GM18867 (cell line): ENCODE measurements at regions not wholly inside any gene's neighbourhood (a gene's known extent, or its start where the extent isn't known, plus 50 kb on each side); places are given as distances from the start of the nearest gene placed in this dataset.

ENCODE experiments used
- ATAC-seq: cut with Tn5 transposase; IDR thresholded peaks from one replicate; pipeline ENCODE4 v1.9.1; 2021; ENCODE audit warnings: mild to moderate bottlenecking, moderate library complexity; ENCODE audit not compliant: unreplicated experiment

GRCh38 chr7:46165276-46165675 lies 244.2 kb upstream of the IGFBP3 start:
- no peak for ATAC-seq

GRCh38 chr7:46164629-46165028 lies 243.6 kb upstream of the IGFBP3 start:
- no peak for ATAC-seq

- ATAC-seq: no peak
Measured at GRCh38 chr7:46163246-46163645, 242.2 kb upstream of the IGFBP3 start.

GRCh38 chr7:46162609-46163008 lies 241.5 kb upstream of the IGFBP3 start:
- no peak for ATAC-seq

- no peak for ATAC-seq
Measured at GRCh38 chr7:46160861-46161260, 239.8 kb upstream of the IGFBP3 start.

- ATAC-seq: no peak
Measured at GRCh38 chr7:46157931-46158330, 236.9 kb upstream of the IGFBP3 start.

- no peak for ATAC-seq
Measured at GRCh38 chr7:46157404-46157803, 236.3 kb upstream of the IGFBP3 start.

- ATAC-seq: no peak
Measured at GRCh38 chr7:46156853-46157252, 235.8 kb upstream of the IGFBP3 start.

GRCh38 chr7:46156086-46156485 lies 235.0 kb upstream of the IGFBP3 start:
- ATAC-seq: no peak

- no peak for ATAC-seq
Measured at GRCh38 chr7:46155367-46155766, 234.3 kb upstream of the IGFBP3 start.

GRCh38 chr7:46153951-46154787 lies 233.1 kb upstream of the IGFBP3 start:
- ATAC-seq: peak; percentile 90

GRCh38 chr7:46153583-46153950 lies 232.5 kb upstream of the IGFBP3 start:
- ATAC-seq: peak; percentile 43

- no peak for ATAC-seq
Measured at GRCh38 chr7:46152696-46153095, 231.6 kb upstream of the IGFBP3 start.

GRCh38 chr7:46150721-46151120 lies 229.6 kb upstream of the IGFBP3 start:
- no peak for ATAC-seq

- no peak for ATAC-seq
Measured at GRCh38 chr7:46150202-46150601, 229.1 kb upstream of the IGFBP3 start.

- no peak for ATAC-seq
Measured at GRCh38 chr7:46147871-46148270, 226.8 kb upstream of the IGFBP3 start.

GRCh38 chr7:46146454-46147255 lies 225.6 kb upstream of the IGFBP3 start:
- ATAC-seq: no peak

- no peak for ATAC-seq
Measured at GRCh38 chr7:46145412-46145811, 224.3 kb upstream of the IGFBP3 start.

- ATAC-seq: peak; percentile 41
Measured at GRCh38 chr7:46143949-46144917, 223.2 kb upstream of the IGFBP3 start.

GRCh38 chr7:46143421-46143820 lies 222.3 kb upstream of the IGFBP3 start:
- ATAC-seq: no peak

- peak; percentile 95 for ATAC-seq
Measured at GRCh38 chr7:46139079-46139478, 218.0 kb upstream of the IGFBP3 start.
